ENCODE measurements at regions not wholly inside any gene's neighbourhood (a gene's known extent, or its start where the extent isn't known, plus 50 kb on each side); places are given as distances from the start of the nearest gene placed in this dataset.

DNA sequence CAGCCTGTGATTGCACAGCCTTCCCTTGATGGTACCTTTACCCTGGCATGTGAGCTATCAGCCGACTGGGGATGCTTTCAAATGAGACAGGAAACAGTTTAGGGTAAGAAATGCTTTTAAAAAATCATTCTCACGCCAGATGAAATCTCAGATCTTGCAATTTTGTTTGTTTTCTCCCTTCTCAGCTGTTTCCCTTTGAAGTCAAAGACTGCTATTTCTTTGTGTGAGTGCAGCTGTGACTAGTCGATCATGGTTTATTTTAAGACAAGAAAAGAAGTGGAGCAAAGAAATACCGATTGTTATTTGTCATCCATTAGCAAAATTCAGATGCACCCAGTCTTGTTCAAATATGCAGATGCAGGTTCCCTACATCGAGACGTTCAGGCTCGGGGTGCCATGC lies 489.7 kb downstream of the QKI start:
- no peak overlapping the region for H3K27ac ChIP-seq (ENCODE audit: low read depth, low read length)
- H3K36me3 ChIP-seq (ENCODE audit: insufficient read depth, low read length): no peaks in the 10 kb centered on the region
- WGBS: 92% methylated on average over 7 of the region's 7 CpGs
- no peaks in the 10 kb centered on the region for H3K9me3 ChIP-seq (ENCODE audit: insufficient read depth, low read depth, low read length)
- H3K4me1 ChIP-seq (ENCODE audit: insufficient read depth, low read length): peaks cover 11% of the 10 kb centered on the region
- H3K9ac ChIP-seq (ENCODE audit: low read depth, low read length): no peak overlapping the region
- no peak overlapping the region for H3K4me3 ChIP-seq (ENCODE audit: low read length)
- no peaks in the 10 kb centered on the region for H3K27me3 ChIP-seq (ENCODE audit: insufficient read depth, low read length)

DNA sequence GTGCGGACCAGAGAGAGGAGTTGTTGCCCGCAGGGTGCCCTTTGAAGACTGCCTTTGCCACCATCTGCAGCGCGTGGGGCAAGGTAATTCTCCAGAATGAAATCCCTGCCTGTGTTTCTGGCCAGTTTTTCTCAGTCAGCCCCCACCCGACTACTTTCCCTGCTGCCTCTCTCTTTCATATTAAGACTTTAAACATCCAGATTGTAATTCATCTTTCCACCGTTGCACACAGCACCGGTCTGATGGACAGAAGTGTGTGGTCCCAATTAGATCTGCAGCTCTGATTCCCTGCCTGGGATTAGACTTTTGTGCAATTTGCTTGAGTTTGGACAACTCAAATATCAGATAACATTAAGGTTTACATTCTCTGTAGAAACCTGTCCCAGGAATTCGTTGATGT lies 489.0 kb downstream of the QKI start:
- H3K4me3 ChIP-seq (ENCODE audit: low read length): no peak overlapping the region
- no peaks in the 10 kb centered on the region for H3K36me3 ChIP-seq (ENCODE audit: insufficient read depth, low read length)
- WGBS: 96% methylated on average over 8 of the region's 8 CpGs
- H3K27me3 ChIP-seq (ENCODE audit: insufficient read depth, low read length): no peaks in the 10 kb centered on the region
- H3K9ac ChIP-seq (ENCODE audit: low read depth, low read length): no peak overlapping the region
- peaks cover 11% of the 10 kb centered on the region for H3K4me1 ChIP-seq (ENCODE audit: insufficient read depth, low read length)
- no peaks in the 10 kb centered on the region for H3K9me3 ChIP-seq (ENCODE audit: insufficient read depth, low read depth, low read length)
- no peak overlapping the region for H3K27ac ChIP-seq (ENCODE audit: low read depth, low read length)

DNA sequence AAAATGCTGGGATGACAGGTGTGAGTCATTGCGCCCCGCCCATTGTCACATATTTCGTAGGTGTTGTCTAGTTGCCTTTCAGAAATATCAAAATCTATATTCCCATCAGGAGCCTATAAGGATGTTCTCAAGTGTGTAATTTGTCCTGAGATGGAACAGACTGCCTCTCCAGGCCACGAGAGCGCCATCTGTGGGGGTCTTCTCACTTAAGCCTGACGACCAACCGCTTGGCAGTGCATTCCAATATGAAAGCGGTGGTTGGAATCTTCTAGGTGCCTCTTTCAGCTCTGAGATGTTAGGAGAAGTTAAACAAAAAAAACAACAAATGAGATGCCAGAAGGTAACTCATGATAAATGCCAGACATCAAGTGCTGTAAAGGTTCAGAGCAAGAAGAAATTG lies 488.5 kb downstream of the QKI start:
- H3K27me3 ChIP-seq (ENCODE audit: insufficient read depth, low read length): no peaks in the 10 kb centered on the region
- H3K9ac ChIP-seq (ENCODE audit: low read depth, low read length): no peak overlapping the region
- H3K4me1 ChIP-seq (ENCODE audit: insufficient read depth, low read length): peaks cover 11% of the 10 kb centered on the region
- H3K4me3 ChIP-seq (ENCODE audit: low read length): no peak overlapping the region
- H3K9me3 ChIP-seq (ENCODE audit: insufficient read depth, low read depth, low read length): no peaks in the 10 kb centered on the region
- no peak overlapping the region for H3K27ac ChIP-seq (ENCODE audit: low read depth, low read length)
- WGBS: 96% methylated on average over 8 of the region's 8 CpGs
- H3K36me3 ChIP-seq (ENCODE audit: insufficient read depth, low read length): no peaks in the 10 kb centered on the region

DNA sequence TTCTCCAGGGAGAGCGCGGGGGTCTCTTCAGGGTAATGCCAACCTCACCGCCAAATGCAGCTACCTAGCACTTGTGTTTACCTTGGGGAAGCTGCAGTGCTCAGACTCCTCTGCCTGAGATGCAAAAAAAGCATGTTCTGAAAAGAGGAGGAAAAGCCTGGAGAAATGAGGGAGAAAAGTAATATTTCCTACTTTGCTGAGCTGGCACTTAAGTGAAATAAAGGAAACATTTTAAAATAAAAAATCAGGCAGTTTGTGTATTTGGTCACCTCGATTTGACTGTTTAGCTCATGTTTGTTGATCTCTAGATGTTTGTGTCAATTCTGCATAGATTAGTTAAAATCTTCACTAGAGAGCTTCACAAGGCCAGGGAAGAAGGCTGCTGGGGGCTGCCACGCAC lies 487.2 kb downstream of the QKI start:
- Histone ChIP-seq H3K4me3 (ENCODE audit: low read length) (no peak overlapping the region), H3K36me3 (ENCODE audit: insufficient read depth, low read length) (no peaks in the 10 kb centered on the region), H3K9ac (ENCODE audit: low read depth, low read length) (no peak overlapping the region), H3K27me3 (ENCODE audit: insufficient read depth, low read length) (no peaks in the 10 kb centered on the region), H3K4me1 (ENCODE audit: insufficient read depth, low read length) (peaks cover 11% of the 10 kb centered on the region), H3K27ac (ENCODE audit: low read depth, low read length) (no peak overlapping the region), H3K9me3 (ENCODE audit: insufficient read depth, low read depth, low read length) (no peaks in the 10 kb centered on the region)
- WGBS: 94% methylated on average over 5 of the region's 5 CpGs

DNA sequence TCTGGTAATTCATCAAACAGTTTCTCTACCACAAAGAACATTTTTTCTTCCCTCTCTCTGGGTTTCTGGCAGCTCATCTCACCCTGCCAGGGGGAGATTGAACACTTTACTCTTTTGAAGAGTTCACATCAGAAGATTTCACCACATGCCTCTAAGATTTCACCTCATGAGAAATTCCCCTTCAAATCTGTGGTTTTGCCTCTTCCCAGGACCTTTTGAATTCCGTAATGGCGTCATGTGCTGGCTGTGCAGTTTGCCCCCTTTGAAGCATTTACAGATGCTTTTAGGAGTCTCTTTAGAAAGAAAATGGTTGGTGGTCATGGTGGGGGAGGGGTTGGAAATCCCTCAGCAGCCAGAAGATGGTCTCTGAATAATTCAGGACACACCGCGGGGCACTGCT lies 486.1 kb downstream of the QKI start:
- H3K27ac ChIP-seq (ENCODE audit: low read depth, low read length): no peak overlapping the region
- no peaks in the 10 kb centered on the region for H3K9me3 ChIP-seq (ENCODE audit: insufficient read depth, low read depth, low read length)
- no peaks in the 10 kb centered on the region for H3K27me3 ChIP-seq (ENCODE audit: insufficient read depth, low read length)
- peaks cover 11% of the 10 kb centered on the region for H3K4me1 ChIP-seq (ENCODE audit: insufficient read depth, low read length)
- WGBS: 79% methylated on average over 4 of the region's 4 CpGs
- no peak overlapping the region for H3K4me3 ChIP-seq (ENCODE audit: low read length)
- H3K36me3 ChIP-seq (ENCODE audit: insufficient read depth, low read length): no peaks in the 10 kb centered on the region
- H3K9ac ChIP-seq (ENCODE audit: low read depth, low read length): no peak overlapping the region

DNA sequence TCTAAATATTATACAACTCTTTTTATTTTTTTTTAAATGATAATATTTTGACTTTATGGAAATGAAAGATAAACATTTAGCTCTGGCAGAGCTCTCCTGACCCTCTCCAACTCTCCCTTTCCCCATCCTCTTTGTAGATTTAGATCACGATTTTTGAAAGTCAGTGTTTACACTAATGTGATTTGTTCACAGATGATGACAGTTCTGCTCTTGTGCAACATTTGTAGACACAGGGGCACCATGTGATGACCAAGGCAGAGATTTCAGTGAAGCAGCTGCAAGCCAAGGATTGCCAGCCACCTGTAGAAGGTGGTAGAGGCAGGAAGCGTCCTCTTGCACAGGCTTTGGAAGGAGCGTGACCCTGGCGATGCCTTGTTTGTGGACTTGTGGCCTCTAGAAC lies 483.2 kb downstream of the QKI start:
- WGBS: 94% methylated on average over 4 of the region's 4 CpGs
- Histone ChIP-seq H3K9me3 (ENCODE audit: insufficient read depth, low read depth, low read length) (no peaks in the 10 kb centered on the region), H3K27ac (ENCODE audit: low read depth, low read length) (no peak overlapping the region)

DNA sequence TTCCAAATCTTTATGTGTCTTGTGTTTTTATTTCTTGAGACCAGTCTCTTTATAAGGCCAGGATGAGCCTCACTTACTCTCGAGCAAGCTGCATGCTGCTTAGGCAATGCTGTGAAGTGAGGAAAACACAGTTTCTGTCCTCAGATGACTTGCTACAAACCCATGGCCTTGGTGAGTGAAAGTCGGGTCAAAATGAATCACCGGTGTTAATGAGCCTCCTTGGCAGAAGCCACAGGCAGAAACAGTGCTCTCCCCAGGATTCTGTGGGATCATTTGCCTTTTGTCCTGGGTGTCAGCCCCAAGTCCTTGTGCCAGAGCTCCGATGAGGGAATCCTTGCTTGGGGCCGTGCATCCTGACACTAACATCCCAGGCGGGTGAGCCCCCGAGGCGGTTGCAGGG lies 482.5 kb downstream of the QKI start:
- 93% methylated on average over 8 of the region's 8 CpGs for WGBS
- Histone ChIP-seq H3K9me3 (ENCODE audit: insufficient read depth, low read depth, low read length) (no peaks in the 10 kb centered on the region), H3K27ac (ENCODE audit: low read depth, low read length) (peak overlapping the region; percentile 19; the same call in 1 of the 2 replicates), H3K27me3 (ENCODE audit: insufficient read depth, low read length) (no peaks in the 10 kb centered on the region), H3K4me1 (ENCODE audit: insufficient read depth, low read length) (peaks cover 11% of the 10 kb centered on the region), H3K9ac (ENCODE audit: low read depth, low read length) (no peak overlapping the region), H3K36me3 (ENCODE audit: insufficient read depth, low read length) (no peaks in the 10 kb centered on the region), H3K4me3 (ENCODE audit: low read length) (no peak overlapping the region)

More for the DNA sequence above, 483.2 kb downstream of the QKI start:
- Histone ChIP-seq H3K4me3 (ENCODE audit: low read length) (no peak overlapping the region), H3K27me3 (ENCODE audit: insufficient read depth, low read length) (no peaks in the 10 kb centered on the region), H3K9ac (ENCODE audit: low read depth, low read length) (no peak overlapping the region), H3K4me1 (ENCODE audit: insufficient read depth, low read length) (peaks cover 11% of the 10 kb centered on the region), H3K36me3 (ENCODE audit: insufficient read depth, low read length) (no peaks in the 10 kb centered on the region)

DNA sequence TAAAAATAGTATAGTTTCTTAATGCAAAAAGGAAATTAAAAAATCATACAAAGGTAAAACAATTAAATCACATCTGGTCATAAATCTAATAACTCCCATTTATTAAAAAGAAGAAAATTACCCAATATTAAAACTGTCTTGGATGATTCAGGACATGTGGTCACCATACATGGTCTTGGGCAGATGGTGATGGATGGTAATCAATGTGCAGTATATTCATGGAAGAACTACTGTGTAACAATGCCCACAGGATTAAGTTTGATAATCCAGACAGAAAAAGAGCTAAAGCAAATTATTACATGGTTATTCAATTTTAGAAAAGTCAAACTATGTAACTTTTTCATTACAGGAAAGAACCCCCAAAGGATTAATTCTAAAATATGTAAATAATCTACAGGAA lies 480.6 kb downstream of the QKI start:
- H3K4me1 ChIP-seq (ENCODE audit: insufficient read depth, low read length): 0 out of 2 replicates have a peak, but pooled peaks cover under 1% of the 10 kb centered on the region
- H3K4me3 ChIP-seq (ENCODE audit: low read length): no peak overlapping the region
- no peaks in the 10 kb centered on the region for H3K36me3 ChIP-seq (ENCODE audit: insufficient read depth, low read length)
- H3K9ac ChIP-seq (ENCODE audit: low read depth, low read length): no peak overlapping the region
- H3K9me3 ChIP-seq (ENCODE audit: insufficient read depth, low read depth, low read length): no peaks in the 10 kb centered on the region
- no peak overlapping the region for H3K27ac ChIP-seq (ENCODE audit: low read depth, low read length)
- no peaks in the 10 kb centered on the region for H3K27me3 ChIP-seq (ENCODE audit: insufficient read depth, low read length)

DNA sequence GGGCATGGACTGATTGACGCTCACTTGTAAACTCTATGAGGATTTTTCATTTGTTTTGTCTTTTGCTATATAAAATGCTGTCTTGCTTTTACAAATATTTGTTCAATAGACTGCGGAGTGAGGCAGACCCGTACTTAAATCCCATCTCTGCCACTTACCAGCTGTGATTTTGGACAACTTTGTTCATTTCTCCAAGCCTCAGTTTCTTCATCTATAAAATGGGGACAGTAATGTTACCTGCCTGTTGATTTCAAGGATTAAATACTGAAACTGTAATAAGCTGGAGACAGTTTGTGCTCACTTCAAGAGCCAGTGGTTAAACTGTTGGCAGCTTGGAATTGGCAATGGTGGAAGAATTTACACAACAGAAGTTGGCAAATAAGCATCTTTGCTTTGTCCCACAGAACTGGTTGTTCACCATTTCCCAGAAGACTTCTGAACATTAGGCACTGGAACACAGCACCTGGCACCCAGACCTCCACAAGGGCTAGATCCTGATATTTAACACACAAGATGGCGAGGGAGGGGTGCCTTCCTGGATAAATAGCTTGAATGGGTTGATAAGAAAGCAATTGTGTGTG lies 479.2 kb downstream of the QKI start:
- Histone ChIP-seq H3K36me3 (ENCODE audit: insufficient read depth, low read length) (no peaks in the 10 kb centered on the region), H3K27me3 (ENCODE audit: insufficient read depth, low read length) (no peaks in the 10 kb centered on the region), H3K27ac (ENCODE audit: low read depth, low read length) (no peak overlapping the region), H3K9me3 (ENCODE audit: insufficient read depth, low read depth, low read length) (no peaks in the 10 kb centered on the region), H3K4me1 (ENCODE audit: insufficient read depth, low read length) (no peaks in the 10 kb centered on the region), H3K9ac (ENCODE audit: low read depth, low read length) (no peak overlapping the region), H3K4me3 (ENCODE audit: low read length) (no peak overlapping the region)
- 99% methylated on average over 4 of the region's 4 CpGs for WGBS

DNA sequence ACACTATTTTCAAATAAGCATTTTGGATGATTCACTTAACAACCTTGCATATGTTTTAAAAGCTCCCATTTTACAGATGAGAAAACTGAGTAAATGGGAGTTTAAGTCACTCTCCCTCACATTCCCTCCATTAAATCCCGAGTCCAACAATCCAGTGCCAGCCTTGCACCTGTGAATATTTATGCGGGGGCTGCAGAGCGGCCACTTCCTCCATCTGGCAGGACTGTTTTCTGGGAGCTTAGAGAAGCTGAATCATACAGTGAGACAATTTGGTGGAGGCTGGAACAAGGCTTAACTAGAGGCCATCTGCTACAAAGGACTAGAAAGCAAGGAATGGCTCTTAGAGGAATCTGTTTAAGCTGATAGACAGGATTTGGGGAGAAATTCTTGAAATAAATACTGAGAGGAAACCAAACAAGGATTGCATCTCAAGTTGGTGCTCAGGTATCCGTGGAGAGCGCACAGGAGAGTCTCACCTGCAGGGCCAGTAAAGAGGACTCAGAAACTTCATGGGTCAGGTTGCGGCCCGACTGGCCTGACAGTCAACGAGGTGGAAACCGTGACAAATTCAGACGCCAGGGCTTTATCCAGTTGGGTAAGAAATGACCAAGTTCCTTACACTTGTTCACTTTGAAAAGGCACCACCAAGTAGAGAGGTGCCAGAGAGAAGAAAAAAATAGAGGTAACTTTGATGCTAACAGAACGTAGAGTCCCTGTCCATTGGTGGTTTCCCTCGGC lies 478.5 kb downstream of the QKI start:
- no peak overlapping the region for H3K9ac ChIP-seq (ENCODE audit: low read depth, low read length)
- no peaks in the 10 kb centered on the region for H3K9me3 ChIP-seq (ENCODE audit: insufficient read depth, low read depth, low read length)
- no peak overlapping the region for H3K4me3 ChIP-seq (ENCODE audit: low read length)
- H3K27ac ChIP-seq (ENCODE audit: low read depth, low read length): no peak overlapping the region
- H3K4me1 ChIP-seq (ENCODE audit: insufficient read depth, low read length): no peaks in the 10 kb centered on the region
- no peaks in the 10 kb centered on the region for H3K27me3 ChIP-seq (ENCODE audit: insufficient read depth, low read length)
- WGBS: 95% methylated on average over 12 of the region's 12 CpGs
- H3K36me3 ChIP-seq (ENCODE audit: insufficient read depth, low read length): no peaks in the 10 kb centered on the region

DNA sequence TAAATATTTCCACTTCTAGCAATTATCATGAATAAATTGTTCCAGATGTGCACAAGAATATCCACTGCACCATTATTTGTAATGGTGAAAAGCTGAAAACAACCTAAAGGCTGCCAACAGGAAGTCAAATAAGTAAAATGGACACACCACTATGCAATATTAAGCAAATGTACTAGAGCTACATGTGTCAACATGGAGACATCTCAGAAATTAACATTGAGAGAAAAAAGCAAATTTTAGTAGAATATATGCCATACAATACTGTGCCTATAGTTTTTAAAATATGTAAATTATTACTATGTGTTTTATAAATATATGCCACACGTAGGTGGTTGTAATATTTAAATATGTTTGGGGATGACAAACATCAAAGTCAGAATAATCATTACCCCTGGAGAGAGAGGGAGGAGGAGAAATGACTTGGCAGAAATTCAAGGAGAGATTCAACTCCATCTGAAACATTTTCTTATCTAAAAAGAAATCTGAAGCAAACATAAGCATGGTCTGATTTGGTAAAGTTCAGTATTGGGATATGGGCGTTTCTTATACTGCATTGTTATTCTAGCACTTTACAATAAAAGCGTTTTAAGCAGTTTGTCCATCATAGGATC lies 475.5 kb downstream of the QKI start:
- H3K9ac ChIP-seq (ENCODE audit: low read depth, low read length): no peak overlapping the region
- H3K4me1 ChIP-seq (ENCODE audit: insufficient read depth, low read length): no peaks in the 10 kb centered on the region
- no peak overlapping the region for H3K4me3 ChIP-seq (ENCODE audit: low read length)
- H3K27ac ChIP-seq (ENCODE audit: low read depth, low read length): no peak overlapping the region
- 97% methylated on average over 1 of the region's 3 CpGs for WGBS
- no peaks in the 10 kb centered on the region for H3K36me3 ChIP-seq (ENCODE audit: insufficient read depth, low read length)
- H3K27me3 ChIP-seq (ENCODE audit: insufficient read depth, low read length): no peaks in the 10 kb centered on the region
- no peaks in the 10 kb centered on the region for H3K9me3 ChIP-seq (ENCODE audit: insufficient read depth, low read depth, low read length)

Data from HUES64 (cell line).